HEK293 (cell line): ENCODE measurements at regions not wholly inside any gene's neighbourhood (a gene's known extent, or its start where the extent isn't known, plus 50 kb on each side); places are given as distances from the start of the nearest gene placed in this dataset.
A peak's percentile ranks its signal among the peaks of the same experiment; 100 is the strongest.

ENCODE experiments used
- CTCF ChIA-PET: fragments of 350-600 bp; formaldehyde crosslinking; extraction: SDS; loops from one replicate; lab custom pipeline; 2021; ENCODE audit warnings: antibody characterized with exemption; lab: Yijun Ruan, JAX
- POLR2A ChIA-PET: fragments of 300-600 bp; formaldehyde crosslinking; extraction: SDS; loops from one replicate; lab custom pipeline; 2020; ENCODE audit warnings: antibody characterized with exemption, inconsistent platforms; lab: Yijun Ruan, JAX
- H3K27ac ChIP-seq: fragments of 200-500 bp; sonication (Bioruptor generic); 2 replicates; pipeline ENCODE4 v1.5.1; 2014; ENCODE audit warnings: low read depth, low read length, control low read depth, inconsistent platforms; ENCODE audit errors: extremely low read depth
- H3K36me3 ChIP-seq, 2 experiments: fragments of 200-500 bp in 1 of 2; sonication (Bioruptor generic) in 1 of 2; 1 replicate in 1 of 2; 2 replicates in 1 of 2; pipeline ENCODE4 v1.5.1; 2014 to 2017; ENCODE audit warnings: inconsistent platforms in 2 of 2, low read length in 2 of 2; ENCODE audit not compliant: control insufficient read depth in 2 of 2, insufficient read depth in 1 of 2
- H3K4me1 ChIP-seq: fragments of 200-500 bp; sonication (Bioruptor generic); 2 replicates; pipeline ENCODE4 v1.5.1; 2014; ENCODE audit warnings: mild to moderate bottlenecking, low read length, inconsistent platforms; ENCODE audit not compliant: control insufficient read depth, insufficient read depth
- H3K4me3 ChIP-seq: 2 replicates; pipeline ENCODE4 v1.5.1; 2011; ENCODE audit warnings: low read depth, mild to moderate bottlenecking, control low read depth, low read length, moderate library complexity
- H3K9me3 ChIP-seq: fragments of 200-500 bp; sonication (Bioruptor generic); 2 replicates; pipeline ENCODE4 v1.5.1; 2014; ENCODE audit warnings: low read depth, low read length, inconsistent platforms; ENCODE audit not compliant: control insufficient read depth, insufficient read depth
- BCL11B ChIP-seq: fragments of 450-650 bp; formaldehyde crosslinking; IDR thresholded peaks from 2 replicates; pipeline ENCODE4 v1.5.1; 2016; ENCODE audit warnings: low read depth, missing biosample characterization, missing genetic modification characterization
- EGR2 ChIP-seq: fragments of 450-650 bp; formaldehyde crosslinking; IDR thresholded peaks from 2 replicates; pipeline ENCODE4 v1.5.1; 2016; ENCODE audit warnings: low read depth, missing biosample characterization, missing genetic modification characterization
- FEZF1 ChIP-seq: fragments of 450-650 bp; formaldehyde crosslinking; IDR thresholded peaks from 2 replicates; pipeline ENCODE4 v1.5.1; 2016; ENCODE audit warnings: missing biosample characterization, missing genetic modification characterization
- GLIS1 ChIP-seq: fragments of 450-650 bp; formaldehyde crosslinking; IDR thresholded peaks from 2 replicates; pipeline ENCODE4 v1.5.1; 2016; ENCODE audit warnings: missing biosample characterization, missing genetic modification characterization
- HOXD13 ChIP-seq: sonication (generic); formaldehyde crosslinking; IDR thresholded peaks from 2 replicates; pipeline ENCODE4 v1.8.0; 2022; ENCODE audit warnings: missing genetic modification reagents, borderline replicate concordance
- MEIS1 ChIP-seq: sonication (generic); formaldehyde crosslinking; IDR thresholded peaks from 2 replicates; pipeline ENCODE4 v1.8.1; 2022; ENCODE audit warnings: missing genetic modification reagents, mild to moderate bottlenecking, borderline replicate concordance
- ZBTB1 ChIP-seq: fragments of 450-650 bp; formaldehyde crosslinking; IDR thresholded peaks from 2 replicates; pipeline ENCODE4 v1.5.1; 2016; ENCODE audit warnings: missing biosample characterization, missing genetic modification characterization
- ZEB2 ChIP-seq: fragments of 450-650 bp; formaldehyde crosslinking; IDR thresholded peaks from 2 replicates; pipeline ENCODE4 v1.5.1; 2016; ENCODE audit warnings: missing biosample characterization, missing genetic modification characterization
- ZFP69B ChIP-seq: fragments of 450-650 bp; formaldehyde crosslinking; IDR thresholded peaks from 2 replicates; pipeline ENCODE4 v1.5.1; 2016; ENCODE audit warnings: missing biosample characterization, missing genetic modification characterization
- ZNF221 ChIP-seq: fragments of 450-650 bp; formaldehyde crosslinking; IDR thresholded peaks from 2 replicates; pipeline ENCODE4 v1.5.1; 2017; ENCODE audit warnings: missing biosample characterization, missing genetic modification characterization, borderline replicate concordance
- ZNF423 ChIP-seq: fragments of 450-650 bp; formaldehyde crosslinking; IDR thresholded peaks from 2 replicates; pipeline ENCODE4 v1.5.1; 2016; ENCODE audit warnings: missing biosample characterization, missing genetic modification characterization
- ZNF473 ChIP-seq: fragments of 450-650 bp; formaldehyde crosslinking; IDR thresholded peaks from 2 replicates; pipeline ENCODE4 v1.5.1; 2017; ENCODE audit warnings: missing biosample characterization, missing genetic modification characterization
- ZNF48 ChIP-seq: fragments of 450-650 bp; formaldehyde crosslinking; IDR thresholded peaks from 2 replicates; pipeline ENCODE4 v1.5.1; 2016; ENCODE audit warnings: missing biosample characterization, missing genetic modification characterization
- ZNF510 ChIP-seq: fragments of 450-650 bp; formaldehyde crosslinking; IDR thresholded peaks from 2 replicates; pipeline ENCODE4 v1.5.1; 2018; ENCODE audit warnings: mild to moderate bottlenecking, missing genetic modification characterization, missing biosample characterization; ENCODE audit not compliant: insufficient replicate concordance
- ZNF514 ChIP-seq: fragments of 450-650 bp; formaldehyde crosslinking; IDR thresholded peaks from 2 replicates; pipeline ENCODE4 v1.5.1; 2016; ENCODE audit warnings: missing biosample characterization, missing genetic modification characterization
- ZNF548 ChIP-seq: fragments of 450-650 bp; formaldehyde crosslinking; IDR thresholded peaks from 2 replicates; pipeline ENCODE4 v1.5.1; 2016; ENCODE audit warnings: missing biosample characterization, missing genetic modification characterization
- ZNF600 ChIP-seq: fragments of 450-650 bp; formaldehyde crosslinking; IDR thresholded peaks from 2 replicates; pipeline ENCODE4 v1.5.1; 2016; ENCODE audit warnings: missing biosample characterization, missing genetic modification characterization
- ZNF701 ChIP-seq: fragments of 450-650 bp; formaldehyde crosslinking; IDR thresholded peaks from 2 replicates; pipeline ENCODE4 v1.5.1; 2016; ENCODE audit warnings: missing biosample characterization, missing genetic modification characterization
- TF ChIP-seq, protein P1 (sequence below): fragments of 450-650 bp; formaldehyde crosslinking; IDR thresholded peaks from 2 replicates; pipeline ENCODE4 v1.5.1; 2016; ENCODE audit warnings: missing biosample characterization, missing genetic modification characterization, borderline replicate concordance
- TF ChIP-seq, protein P2 (sequence below): fragments of 450-650 bp; formaldehyde crosslinking; IDR thresholded peaks from 2 replicates; pipeline ENCODE4 v1.5.1; 2016; ENCODE audit warnings: missing biosample characterization, missing genetic modification characterization
- TF ChIP-seq, protein P3 (sequence below): fragments of 450-650 bp; formaldehyde crosslinking; IDR thresholded peaks from 2 replicates; pipeline ENCODE4 v1.5.1; 2016; ENCODE audit warnings: missing biosample characterization, missing genetic modification characterization
- TF ChIP-seq, protein P4 (sequence below): fragments of 450-650 bp; formaldehyde crosslinking; IDR thresholded peaks from 2 replicates; pipeline ENCODE4 v1.5.1; 2016; ENCODE audit warnings: missing biosample characterization, missing genetic modification characterization

DNA sequence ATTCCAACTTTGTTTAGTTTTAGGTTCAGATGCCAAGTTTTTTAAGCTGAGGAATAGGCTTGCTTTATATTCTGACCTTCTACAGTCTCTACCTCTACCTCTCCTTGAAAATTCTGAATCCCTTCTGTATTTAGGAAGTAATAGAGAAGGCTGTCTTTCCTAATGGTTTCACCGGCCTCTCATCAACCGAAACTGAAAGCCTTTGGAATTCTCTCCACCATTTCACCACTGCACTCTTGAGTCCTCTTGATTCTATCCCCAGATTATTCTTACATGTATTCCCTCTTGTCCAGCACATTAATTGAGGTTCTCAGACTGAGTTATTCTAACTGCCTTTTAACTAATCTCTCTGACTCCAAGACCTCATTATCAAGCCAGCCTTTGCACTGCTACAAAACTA is 67.7 kb upstream of the PICALM start (continued):
- TF ChIP-seq, protein P1, sequence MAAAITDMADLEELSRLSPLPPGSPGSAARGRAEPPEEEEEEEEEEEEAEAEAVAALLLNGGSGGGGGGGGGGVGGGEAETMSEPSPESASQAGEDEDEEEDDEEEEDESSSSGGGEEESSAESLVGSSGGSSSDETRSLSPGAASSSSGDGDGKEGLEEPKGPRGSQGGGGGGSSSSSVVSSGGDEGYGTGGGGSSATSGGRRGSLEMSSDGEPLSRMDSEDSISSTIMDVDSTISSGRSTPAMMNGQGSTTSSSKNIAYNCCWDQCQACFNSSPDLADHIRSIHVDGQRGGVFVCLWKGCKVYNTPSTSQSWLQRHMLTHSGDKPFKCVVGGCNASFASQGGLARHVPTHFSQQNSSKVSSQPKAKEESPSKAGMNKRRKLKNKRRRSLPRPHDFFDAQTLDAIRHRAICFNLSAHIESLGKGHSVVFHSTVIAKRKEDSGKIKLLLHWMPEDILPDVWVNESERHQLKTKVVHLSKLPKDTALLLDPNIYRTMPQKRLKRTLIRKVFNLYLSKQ = no peak

DNA sequence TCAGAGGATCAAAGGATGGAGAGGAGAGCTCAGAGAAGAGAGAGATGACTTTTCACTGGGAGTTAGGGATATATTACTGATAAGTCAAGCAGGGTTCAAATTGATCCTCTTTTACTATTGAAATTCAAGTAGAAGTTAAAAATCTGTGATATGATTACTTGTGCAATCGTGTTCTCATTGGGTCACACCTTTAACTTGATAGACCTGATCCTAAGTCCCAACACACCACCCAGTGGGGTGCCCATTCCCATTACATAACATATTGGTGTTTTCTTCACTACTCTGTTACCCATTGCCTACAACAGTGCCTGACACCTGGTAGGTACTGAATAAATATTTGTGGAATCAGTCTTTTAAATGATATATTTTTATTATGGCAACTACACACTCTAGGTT is 66.4 kb upstream of the PICALM start:
- TF ChIP-seq ZNF423 (tag by site-specific recombination) = no peak
- no peak for TF ChIP-seq HOXD13 (CRISPR knock-in tag)
- no peak for TF ChIP-seq ZNF473 (tag by site-specific recombination)
- no peak for TF ChIP-seq ZNF701 (tag by site-specific recombination)
- TF ChIP-seq ZNF548 (tag by site-specific recombination) = no peak
- TF ChIP-seq ZNF221 (tag by site-specific recombination) = no peak
- no peak for TF ChIP-seq BCL11B (tag by site-specific recombination)
- TF ChIP-seq ZNF600 (tag by site-specific recombination) = no peak
- TF ChIP-seq, protein P2, sequence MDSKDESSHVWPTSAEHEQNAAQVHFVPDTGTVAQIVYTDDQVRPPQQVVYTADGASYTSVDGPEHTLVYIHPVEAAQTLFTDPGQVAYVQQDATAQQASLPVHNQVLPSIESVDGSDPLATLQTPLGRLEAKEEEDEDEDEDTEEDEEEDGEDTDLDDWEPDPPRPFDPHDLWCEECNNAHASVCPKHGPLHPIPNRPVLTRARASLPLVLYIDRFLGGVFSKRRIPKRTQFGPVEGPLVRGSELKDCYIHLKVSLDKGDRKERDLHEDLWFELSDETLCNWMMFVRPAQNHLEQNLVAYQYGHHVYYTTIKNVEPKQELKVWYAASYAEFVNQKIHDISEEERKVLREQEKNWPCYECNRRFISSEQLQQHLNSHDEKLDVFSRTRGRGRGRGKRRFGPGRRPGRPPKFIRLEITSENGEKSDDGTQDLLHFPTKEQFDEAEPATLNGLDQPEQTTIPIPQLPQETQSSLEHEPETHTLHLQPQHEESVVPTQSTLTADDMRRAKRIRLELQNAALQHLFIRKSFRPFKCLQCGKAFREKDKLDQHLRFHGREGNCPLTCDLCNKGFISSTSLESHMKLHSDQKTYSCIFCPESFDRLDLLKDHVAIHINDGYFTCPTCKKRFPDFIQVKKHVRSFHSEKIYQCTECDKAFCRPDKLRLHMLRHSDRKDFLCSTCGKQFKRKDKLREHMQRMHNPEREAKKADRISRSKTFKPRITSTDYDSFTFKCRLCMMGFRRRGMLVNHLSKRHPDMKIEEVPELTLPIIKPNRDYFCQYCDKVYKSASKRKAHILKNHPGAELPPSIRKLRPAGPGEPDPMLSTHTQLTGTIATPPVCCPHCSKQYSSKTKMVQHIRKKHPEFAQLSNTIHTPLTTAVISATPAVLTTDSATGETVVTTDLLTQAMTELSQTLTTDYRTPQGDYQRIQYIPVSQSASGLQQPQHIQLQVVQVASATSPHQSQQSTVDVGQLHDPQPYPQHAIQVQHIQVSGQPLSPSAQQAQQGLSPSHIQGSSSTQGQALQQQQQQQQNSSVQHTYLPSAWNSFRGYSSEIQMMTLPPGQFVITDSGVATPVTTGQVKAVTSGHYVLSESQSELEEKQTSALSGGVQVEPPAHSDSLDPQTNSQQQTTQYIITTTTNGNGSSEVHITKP (tag by site-specific recombination) = no peak
- TF ChIP-seq MEIS1 (CRISPR knock-in tag) = no peak
- TF ChIP-seq, protein P1 = no peak
- TF ChIP-seq EGR2 (tag by site-specific recombination) = no peak
- no peak for TF ChIP-seq ZFP69B (tag by site-specific recombination)
- H3K27ac ChIP-seq = no peak overlapping the region
- ChIA-PET POLR2A (interaction anchor here (1.0 kb wide), 1 partner anchor 66 kb away, joined by 5 read pairs; the partner anchor contains the start of gene PICALM), CTCF (interaction anchor here (0.6 kb wide), 2 partner anchors 83 to 812 kb away, joined by 3 read pairs; no protein-coding TSS in a partner anchor)
- H3K4me1 ChIP-seq = peaks cover 3% of the 10 kb centered on the region; the same call in 1 of the 2 replicates
- H3K36me3 ChIP-seq = no peaks in the 10 kb centered on the region
- H3K9me3 ChIP-seq = no peaks in the 10 kb centered on the region
- no peak overlapping the region for H3K4me3 ChIP-seq

DNA sequence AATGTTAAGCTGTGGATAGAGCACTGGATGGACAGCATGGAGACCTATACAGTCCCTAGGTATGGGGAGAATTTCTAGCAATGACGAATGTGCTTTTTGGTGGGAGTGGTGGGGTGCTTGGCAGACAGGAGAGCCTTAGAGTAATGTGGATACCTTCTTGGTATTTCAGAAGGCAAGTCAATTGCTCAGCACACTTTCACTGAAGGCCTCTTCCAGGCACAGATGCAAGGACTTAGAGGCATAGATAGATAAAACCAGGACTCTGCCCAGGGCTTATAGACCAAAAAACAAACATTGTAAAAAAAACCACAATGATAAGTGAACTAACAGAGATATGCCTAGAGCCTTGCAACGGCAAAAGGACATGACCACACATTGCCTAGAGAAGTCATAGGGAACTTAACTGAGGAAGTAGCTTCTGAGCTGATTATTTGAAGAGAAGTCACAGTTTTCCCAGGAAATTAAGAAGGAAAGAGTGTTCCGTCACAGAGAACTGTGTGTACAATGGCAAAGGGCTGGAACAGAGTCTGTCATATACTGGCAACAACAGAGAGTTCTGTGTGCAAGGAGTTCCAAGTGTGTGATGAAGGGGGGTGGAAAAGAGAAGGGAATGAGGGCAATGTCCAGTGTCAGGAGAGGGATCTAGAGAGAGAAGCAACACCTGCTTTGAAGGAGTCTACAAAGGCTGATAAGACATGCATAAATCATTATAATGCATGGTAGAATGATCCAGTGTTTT is 65.9 kb upstream of the PICALM start:
- CTCF ChIA-PET = interaction anchor here (0.6 kb wide), 1 partner anchor 813 kb away, joined by 3 read pairs; no protein-coding TSS in a partner anchor
- H3K4me1 ChIP-seq = peaks cover 3% of the 10 kb centered on the region; the same call in 1 of the 2 replicates
- H3K4me3 ChIP-seq = no peak overlapping the region
- no peak overlapping the region; the same call in 1 of the 2 replicates for H3K27ac ChIP-seq
- POLR2A ChIA-PET = interaction anchor here (1.0 kb wide), 1 partner anchor 66 kb away, joined by 5 read pairs; the partner anchor contains the start of gene PICALM
- no peaks in the 10 kb centered on the region for H3K9me3 ChIP-seq
- H3K36me3 ChIP-seq = no peaks in the 10 kb centered on the region
- TF ChIP-seq ZNF48 (tag by site-specific recombination) = no peak
- no peak for TF ChIP-seq ZNF510
- no peak for TF ChIP-seq GLIS1 (tag by site-specific recombination)
- peak; percentile 82 for TF ChIP-seq FEZF1 (tag by site-specific recombination)
- TF ChIP-seq, protein P3, sequence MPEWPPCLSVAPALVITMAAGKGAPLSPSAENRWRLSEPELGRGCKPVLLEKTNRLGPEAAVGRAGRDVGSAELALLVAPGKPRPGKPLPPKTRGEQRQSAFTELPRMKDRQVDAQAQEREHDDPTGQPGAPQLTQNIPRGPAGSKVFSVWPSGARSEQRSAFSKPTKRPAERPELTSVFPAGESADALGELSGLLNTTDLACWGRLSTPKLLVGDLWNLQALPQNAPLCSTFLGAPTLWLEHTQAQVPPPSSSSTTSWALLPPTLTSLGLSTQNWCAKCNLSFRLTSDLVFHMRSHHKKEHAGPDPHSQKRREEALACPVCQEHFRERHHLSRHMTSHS (tag by site-specific recombination) = no peak
- no peak for TF ChIP-seq ZEB2 (tag by site-specific recombination)
- TF ChIP-seq, protein P4, sequence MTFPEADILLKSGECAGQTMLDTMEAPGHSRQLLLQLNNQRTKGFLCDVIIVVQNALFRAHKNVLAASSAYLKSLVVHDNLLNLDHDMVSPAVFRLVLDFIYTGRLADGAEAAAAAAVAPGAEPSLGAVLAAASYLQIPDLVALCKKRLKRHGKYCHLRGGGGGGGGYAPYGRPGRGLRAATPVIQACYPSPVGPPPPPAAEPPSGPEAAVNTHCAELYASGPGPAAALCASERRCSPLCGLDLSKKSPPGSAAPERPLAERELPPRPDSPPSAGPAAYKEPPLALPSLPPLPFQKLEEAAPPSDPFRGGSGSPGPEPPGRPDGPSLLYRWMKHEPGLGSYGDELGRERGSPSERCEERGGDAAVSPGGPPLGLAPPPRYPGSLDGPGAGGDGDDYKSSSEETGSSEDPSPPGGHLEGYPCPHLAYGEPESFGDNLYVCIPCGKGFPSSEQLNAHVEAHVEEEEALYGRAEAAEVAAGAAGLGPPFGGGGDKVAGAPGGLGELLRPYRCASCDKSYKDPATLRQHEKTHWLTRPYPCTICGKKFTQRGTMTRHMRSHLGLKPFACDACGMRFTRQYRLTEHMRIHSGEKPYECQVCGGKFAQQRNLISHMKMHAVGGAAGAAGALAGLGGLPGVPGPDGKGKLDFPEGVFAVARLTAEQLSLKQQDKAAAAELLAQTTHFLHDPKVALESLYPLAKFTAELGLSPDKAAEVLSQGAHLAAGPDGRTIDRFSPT (tag by site-specific recombination) = no peak
- no peak for TF ChIP-seq ZBTB1
- no peak for TF ChIP-seq ZNF514
